Ishikawa (cell line): ENCODE measurements at regions not wholly inside any gene's neighbourhood (a gene's known extent, or its start where the extent isn't known, plus 50 kb on each side); places are given as distances from the start of the nearest gene placed in this dataset.

ENCODE experiments used
- CEBPB ChIP-seq: IDR thresholded peaks from 2 replicates; pipeline ENCODE4 v1.6.1; 2012
- CREB1 ChIP-seq: IDR thresholded peaks from 2 replicates; pipeline ENCODE4 v1.6.1; 2012; ENCODE audit warnings: low read depth
- EGR1 ChIP-seq: IDR thresholded peaks from 2 replicates; pipeline ENCODE4 v1.6.1; 2012
- EP300 ChIP-seq: IDR thresholded peaks from 2 replicates; pipeline ENCODE4 v1.6.1; 2012; ENCODE audit warnings: borderline replicate concordance
- FOXM1 ChIP-seq: IDR thresholded peaks from 2 replicates; pipeline ENCODE4 v1.6.1; 2012; ENCODE audit warnings: low read depth, borderline replicate concordance
- MAX ChIP-seq: IDR thresholded peaks from 2 replicates; pipeline ENCODE4 v1.6.1; 2012
- NFIC ChIP-seq: IDR thresholded peaks from 2 replicates; pipeline ENCODE4 v1.6.1; 2012
- RAD21 ChIP-seq: IDR thresholded peaks from 2 replicates; pipeline ENCODE4 v1.6.1; 2012; ENCODE audit warnings: low read depth
- TAF1 ChIP-seq: IDR thresholded peaks from 2 replicates; pipeline ENCODE4 v1.6.1; 2012; ENCODE audit warnings: low read depth, mild to moderate bottlenecking
- TCF12 ChIP-seq: IDR thresholded peaks from 2 replicates; pipeline ENCODE4 v1.6.1; 2012; ENCODE audit warnings: low read depth
- TEAD4 ChIP-seq: IDR thresholded peaks from 2 replicates; pipeline ENCODE4 v1.6.1; 2012
- USF1 ChIP-seq: IDR thresholded peaks from 2 replicates; pipeline ENCODE4 v1.6.1; 2012
- YY1 ChIP-seq: IDR thresholded peaks from 2 replicates; pipeline ENCODE4 v1.6.1; 2012; ENCODE audit warnings: low read depth
- ZBTB7A ChIP-seq: IDR thresholded peaks from 2 replicates; pipeline ENCODE4 v1.6.1; 2012; ENCODE audit warnings: low read depth
- TF ChIP-seq, protein P1 (sequence below): IDR thresholded peaks from 2 replicates; pipeline ENCODE4 v1.6.1; 2012; ENCODE audit warnings: low read depth, mild to moderate bottlenecking

DNA sequence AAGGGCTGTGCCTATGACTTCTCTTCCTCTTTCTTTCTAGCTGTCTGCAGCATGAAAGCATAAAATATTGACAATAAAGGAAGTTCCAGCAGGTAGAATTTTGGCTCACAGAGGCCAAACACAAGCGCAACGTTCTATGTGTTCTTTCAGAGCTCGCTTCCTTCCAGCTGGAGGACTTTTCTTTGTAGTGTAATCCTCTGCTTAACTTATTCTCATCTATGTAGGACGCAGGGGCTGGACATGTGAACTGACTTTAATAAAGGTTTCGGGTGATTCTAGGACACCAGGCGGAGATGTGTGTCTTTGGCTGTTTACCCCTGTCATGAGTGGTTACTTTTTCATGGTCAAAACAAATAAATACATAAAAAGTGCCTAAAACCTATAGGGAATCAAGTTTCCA is 191.5 kb upstream of the MAF start:
- TF ChIP-seq EP300 (no peak), TEAD4 (no peak), EGR1 (no peak), FOXM1 (no peak), NFIC (no peak), USF1 (no peak), TCF12 (no peak), TAF1 (no peak), YY1 (no peak)

DNA sequence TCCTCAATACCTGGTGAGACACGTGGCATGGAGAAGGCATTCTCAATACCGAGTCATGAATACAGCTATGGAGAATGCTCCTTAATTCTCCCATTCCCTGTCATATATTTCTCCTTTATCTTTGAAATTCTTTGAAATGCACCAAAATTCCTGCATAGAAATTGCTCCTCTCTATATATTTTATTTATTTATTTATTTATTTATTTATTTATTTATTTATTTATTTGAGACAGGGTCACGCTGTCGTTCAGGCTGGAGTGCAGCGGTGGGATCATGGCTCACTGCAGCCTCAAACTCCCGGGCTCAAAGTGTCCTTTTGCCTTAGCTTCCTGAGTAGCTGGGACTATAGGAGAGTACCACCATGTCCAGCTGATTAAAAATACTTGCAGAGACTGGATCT is 190.3 kb upstream of the MAF start:
- TF ChIP-seq NFIC (no peak), CEBPB (no peak), TEAD4 (no peak), EP300 (no peak), EGR1 (no peak), MAX (no peak), ZBTB7A (no peak), RAD21 (no peak), YY1 (no peak), TCF12 (no peak), USF1 (no peak)
- TF ChIP-seq, protein P1, sequence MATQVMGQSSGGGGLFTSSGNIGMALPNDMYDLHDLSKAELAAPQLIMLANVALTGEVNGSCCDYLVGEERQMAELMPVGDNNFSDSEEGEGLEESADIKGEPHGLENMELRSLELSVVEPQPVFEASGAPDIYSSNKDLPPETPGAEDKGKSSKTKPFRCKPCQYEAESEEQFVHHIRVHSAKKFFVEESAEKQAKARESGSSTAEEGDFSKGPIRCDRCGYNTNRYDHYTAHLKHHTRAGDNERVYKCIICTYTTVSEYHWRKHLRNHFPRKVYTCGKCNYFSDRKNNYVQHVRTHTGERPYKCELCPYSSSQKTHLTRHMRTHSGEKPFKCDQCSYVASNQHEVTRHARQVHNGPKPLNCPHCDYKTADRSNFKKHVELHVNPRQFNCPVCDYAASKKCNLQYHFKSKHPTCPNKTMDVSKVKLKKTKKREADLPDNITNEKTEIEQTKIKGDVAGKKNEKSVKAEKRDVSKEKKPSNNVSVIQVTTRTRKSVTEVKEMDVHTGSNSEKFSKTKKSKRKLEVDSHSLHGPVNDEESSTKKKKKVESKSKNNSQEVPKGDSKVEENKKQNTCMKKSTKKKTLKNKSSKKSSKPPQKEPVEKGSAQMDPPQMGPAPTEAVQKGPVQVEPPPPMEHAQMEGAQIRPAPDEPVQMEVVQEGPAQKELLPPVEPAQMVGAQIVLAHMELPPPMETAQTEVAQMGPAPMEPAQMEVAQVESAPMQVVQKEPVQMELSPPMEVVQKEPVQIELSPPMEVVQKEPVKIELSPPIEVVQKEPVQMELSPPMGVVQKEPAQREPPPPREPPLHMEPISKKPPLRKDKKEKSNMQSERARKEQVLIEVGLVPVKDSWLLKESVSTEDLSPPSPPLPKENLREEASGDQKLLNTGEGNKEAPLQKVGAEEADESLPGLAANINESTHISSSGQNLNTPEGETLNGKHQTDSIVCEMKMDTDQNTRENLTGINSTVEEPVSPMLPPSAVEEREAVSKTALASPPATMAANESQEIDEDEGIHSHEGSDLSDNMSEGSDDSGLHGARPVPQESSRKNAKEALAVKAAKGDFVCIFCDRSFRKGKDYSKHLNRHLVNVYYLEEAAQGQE, result no peak

DNA sequence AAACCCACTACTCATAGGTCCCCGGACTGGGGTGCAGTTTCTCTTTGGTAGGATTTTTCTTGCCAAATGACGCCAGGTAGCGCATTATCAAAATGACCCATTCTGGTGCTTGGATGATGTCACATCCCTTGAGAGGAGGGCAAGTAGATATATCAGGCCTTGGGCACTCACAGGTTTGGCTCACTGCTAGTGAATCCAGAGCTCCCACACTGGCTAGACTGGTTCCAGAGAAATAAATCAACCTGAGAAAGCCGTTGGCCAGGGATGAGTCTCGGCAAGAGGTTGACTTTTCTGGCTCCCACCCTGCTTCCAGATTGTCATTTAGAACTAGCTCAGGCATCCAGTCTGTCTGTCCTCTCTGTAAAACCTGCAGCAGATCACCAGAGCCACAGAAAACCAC is 188.4 kb upstream of the MAF start:
- no peak for TF ChIP-seq FOXM1
- TF ChIP-seq ZBTB7A, result no peak
- no peak for TF ChIP-seq YY1
- TF ChIP-seq, protein P1, result no peak

DNA sequence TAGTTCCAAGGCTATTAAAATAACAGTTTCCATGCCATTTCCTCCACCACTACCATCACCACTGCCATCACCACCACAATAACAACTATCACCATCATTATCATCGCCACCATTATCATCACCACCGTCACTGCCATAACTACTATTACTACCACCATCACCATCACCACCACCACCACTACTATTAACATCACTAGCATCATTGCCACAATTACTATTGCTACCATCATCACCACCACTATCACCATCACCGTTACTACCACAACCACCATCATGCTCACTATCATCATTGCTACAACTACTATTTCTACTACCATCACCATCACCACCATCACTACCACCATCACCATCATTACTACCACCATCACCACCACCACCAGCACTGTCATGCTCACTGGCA is 185.9 kb upstream of the MAF start:
- TF ChIP-seq RAD21 (no peak), ZBTB7A (no peak), EP300 (no peak), CREB1 (no peak), USF1 (no peak)

GRCh38 chr16:79784007-79784406 is 183.5 kb upstream of the MAF start:
- TF ChIP-seq NFIC (no peak), TEAD4 (no peak), FOXM1 (no peak), CREB1 (no peak), ZBTB7A (no peak), EGR1 (no peak), TCF12 (no peak), CEBPB (no peak), TAF1 (no peak), MAX (no peak), RAD21 (no peak), USF1 (no peak)
- TF ChIP-seq, protein P1, result no peak
